HG03095 (cell line): ENCODE measurements at regions not wholly inside any gene's neighbourhood (a gene's known extent, or its start where the extent isn't known, plus 50 kb on each side); places are given as distances from the start of the nearest gene placed in this dataset.
"Not testable (repeated sequence)": the region's sequence is repeated elsewhere in the genome, so short reads cannot be mapped to it uniquely, and the experiment has no call there.

ENCODE experiments used
- ATAC-seq: cut with Tn5 transposase; IDR thresholded peaks from one replicate; pipeline ENCODE4 v1.9.1; 2021; ENCODE audit warnings: moderate library complexity; ENCODE audit not compliant: unreplicated experiment

DNA sequence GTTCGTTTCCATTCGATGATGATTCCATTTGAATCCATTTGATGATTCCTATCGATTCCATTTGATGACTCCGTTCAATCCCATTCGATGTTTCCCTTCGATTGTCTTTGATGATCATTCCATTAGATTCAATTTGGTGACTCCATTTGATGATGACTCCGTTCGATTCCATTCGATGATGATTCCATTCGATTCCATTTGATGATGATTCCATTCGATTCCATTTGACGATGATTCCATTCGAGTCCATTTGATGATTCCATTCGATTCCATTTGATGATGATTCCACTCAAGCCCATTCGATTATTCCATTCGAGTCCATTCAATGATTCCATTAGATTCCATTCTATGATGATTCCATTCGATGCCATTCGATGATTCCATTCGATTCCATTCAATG is 2730.6 kb downstream of the RPIA start:
- ATAC-seq = not testable (repeated sequence)

DNA sequence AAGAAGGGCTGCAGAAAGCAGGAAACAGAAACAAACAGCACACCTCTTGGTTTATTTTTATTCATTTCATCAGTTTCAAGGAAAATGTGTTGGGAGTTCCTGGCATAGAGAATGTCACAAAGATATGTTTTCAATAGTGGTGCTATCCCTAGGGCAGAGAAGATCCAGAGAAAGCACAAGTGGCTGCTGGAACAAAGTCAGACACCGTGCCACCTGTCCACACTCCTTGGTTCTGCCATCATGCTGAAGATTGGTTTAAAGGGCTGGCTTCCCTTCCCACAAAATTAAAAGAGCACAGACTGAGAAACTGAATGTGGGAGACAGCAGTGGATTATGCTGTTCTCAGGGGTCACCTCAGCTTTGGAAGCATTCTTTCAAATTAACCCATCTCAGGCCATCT is 2735.7 kb downstream of the RPIA start:
- not testable (repeated sequence) for ATAC-seq

- ATAC-seq = not testable (repeated sequence)
Measured at GRCh38 chr2:91441932-91442245, 2750.4 kb downstream of the RPIA start.

DNA sequence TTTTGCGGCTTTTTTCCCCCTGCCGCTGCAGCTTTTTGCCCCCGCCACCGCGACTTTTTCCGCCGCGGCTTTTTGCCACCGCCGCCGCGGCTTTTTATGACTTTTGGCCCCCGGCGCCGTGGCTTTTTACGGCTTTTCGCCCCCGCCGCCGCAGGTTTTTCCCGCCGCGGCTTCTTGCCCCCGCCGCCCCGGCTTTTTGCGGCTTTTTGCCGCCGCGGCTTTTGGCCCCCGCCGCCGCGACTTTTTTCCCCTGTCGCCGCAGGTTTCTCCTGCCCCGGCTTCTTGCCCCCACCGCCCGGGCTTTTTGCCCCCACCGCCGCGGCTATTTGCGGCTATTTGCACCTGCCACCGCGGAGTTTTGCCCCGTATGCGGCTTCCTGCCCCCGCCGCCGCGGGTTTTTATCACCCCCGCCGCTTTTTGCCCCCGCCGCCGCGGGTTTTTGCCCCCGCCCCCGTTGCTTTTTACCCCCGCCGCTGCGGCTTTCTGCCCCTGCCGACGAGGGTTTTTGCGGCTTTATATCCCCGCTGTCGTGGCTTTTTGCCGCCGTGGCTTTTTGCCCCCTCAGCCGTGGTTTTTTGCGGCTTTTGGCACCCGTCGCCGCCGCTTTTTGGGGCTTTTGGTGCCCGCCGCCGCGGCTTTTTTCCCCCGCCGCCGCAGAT is 2750.9 kb downstream of the RPIA start:
- no peak for ATAC-seq

- not testable (repeated sequence) for ATAC-seq
Measured at GRCh38 chr2:91442906-91443729, 2751.6 kb downstream of the RPIA start.

GRCh38 chr2:91443730-91444115 is 2752.2 kb downstream of the RPIA start:
- ATAC-seq = not testable (repeated sequence)

- not testable (repeated sequence) for ATAC-seq
Measured at GRCh38 chr2:91445705-91446104, 2754.2 kb downstream of the RPIA start.

GRCh38 chr2:91446489-91446888 is 2755.0 kb downstream of the RPIA start:
- ATAC-seq = not testable (repeated sequence)

- not testable (repeated sequence) for ATAC-seq
Measured at GRCh38 chr2:91446915-91447314, 2755.4 kb downstream of the RPIA start.

DNA sequence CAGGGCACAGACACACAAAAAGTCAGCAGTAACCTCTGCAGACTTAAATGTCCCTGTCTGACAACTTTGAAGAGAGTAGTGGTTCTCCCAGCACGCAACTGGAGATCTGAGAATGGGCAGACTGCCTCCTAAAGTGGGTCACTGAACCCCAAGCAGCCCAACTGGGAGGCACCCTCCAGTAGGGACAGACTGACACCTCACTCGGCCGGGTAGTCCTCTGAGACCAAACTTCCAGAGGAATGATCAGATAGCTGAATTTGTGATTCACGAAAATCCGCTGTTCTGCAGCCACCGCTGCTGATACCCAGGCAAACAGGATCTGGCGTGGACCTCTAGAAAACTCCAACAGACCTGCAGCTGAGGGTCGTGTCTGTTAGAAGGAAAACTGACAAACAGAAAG is 2756.0 kb downstream of the RPIA start:
- ATAC-seq = not testable (repeated sequence)

- ATAC-seq = not testable (repeated sequence)
Measured at GRCh38 chr2:91462292-91462691, 2770.8 kb downstream of the RPIA start.

- not testable (repeated sequence) for ATAC-seq
Measured at GRCh38 chr2:91463007-91463406, 2771.5 kb downstream of the RPIA start.

DNA sequence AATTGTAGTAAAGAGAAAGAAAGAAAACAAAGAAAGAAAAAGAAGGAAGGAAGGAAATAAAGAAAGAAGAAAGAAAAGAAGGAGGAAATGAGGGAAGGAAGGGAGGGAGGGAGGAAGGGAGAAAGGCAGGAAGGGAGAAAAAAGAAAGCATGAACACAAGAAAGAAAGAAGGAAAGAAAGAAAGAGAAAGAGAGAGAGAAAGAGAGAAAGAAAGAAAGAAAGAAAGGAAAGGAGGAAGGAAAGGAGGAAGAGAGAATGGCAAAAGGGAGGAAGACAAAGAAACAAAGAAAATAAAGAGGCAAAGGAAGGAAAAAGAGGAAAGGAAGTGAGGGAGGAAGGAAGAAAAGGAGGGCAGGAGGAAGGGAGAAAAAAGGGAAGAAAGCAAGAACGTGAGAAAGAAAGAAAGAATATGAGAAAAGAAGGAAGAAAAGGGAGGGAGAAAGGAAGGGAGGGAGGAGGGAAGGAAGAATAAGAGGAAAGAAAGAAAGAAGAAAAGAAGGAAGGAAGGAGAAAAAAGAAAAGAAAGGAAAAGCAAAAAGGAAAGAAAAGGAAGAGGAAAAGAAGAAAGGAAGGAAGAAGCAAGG is 2775.4 kb downstream of the RPIA start:
- not testable (repeated sequence) for ATAC-seq

DNA sequence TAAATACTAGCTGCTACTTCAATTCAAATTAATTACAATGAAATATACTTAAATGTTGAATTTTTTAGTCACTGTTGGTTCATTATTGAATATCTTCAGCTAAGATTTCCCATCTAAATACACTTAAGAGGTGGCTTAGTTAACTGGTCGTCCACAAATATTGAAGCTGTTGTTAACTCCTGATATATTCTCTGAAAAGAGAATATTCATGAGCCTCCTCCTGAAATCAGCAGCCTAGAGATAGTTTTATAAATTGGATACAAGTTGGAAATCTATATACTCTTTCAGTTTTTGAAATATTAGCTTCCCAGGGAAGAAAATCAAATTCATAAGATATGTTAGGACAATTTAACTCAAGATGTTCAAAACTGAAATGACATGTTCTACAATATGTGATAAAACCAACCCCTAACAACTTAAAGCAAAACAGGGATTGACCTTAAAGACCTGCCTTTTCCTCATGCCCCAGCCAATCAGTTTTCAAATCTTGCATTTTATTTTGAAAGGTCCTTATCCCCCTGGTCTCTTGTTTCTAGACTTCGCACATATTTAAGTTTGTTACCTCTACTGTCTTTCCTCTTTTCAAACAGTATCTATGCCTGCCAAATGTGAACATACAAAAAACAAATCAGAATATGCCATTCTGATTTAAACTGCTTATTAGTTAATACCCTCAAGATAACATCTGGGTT is 2784.9 kb downstream of the RPIA start:
- ATAC-seq = not testable (repeated sequence)

GRCh38 chr2:91476936-91477246 is 2785.4 kb downstream of the RPIA start:
- not testable (repeated sequence) for ATAC-seq

DNA sequence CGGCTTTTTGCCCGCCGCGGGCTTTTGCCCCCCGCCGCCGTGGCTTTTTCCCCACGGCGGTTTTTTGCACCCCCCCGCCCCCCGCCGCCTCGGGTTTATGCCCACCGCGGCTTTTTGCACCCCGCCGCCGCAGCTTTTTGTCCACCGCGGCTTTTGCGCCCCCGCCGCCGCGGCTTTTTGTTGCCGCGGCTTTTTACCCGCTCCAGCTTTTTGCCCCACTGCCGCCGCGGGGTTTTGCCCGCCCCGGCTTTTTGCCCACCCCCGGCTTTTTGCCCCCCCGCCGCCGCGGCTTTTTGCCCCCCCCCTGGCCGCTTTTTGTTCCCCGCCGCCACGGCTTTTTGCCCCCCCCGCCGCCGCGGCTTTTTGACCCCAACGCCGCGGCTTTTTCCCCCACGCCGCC is 2785.8 kb downstream of the RPIA start:
- ATAC-seq = not testable (repeated sequence)

GRCh38 chr2:91477731-91478672 is 2786.5 kb downstream of the RPIA start:
- ATAC-seq = no peak

GRCh38 chr2:91478851-91479718 is 2787.6 kb downstream of the RPIA start:
- not testable (repeated sequence) for ATAC-seq

DNA sequence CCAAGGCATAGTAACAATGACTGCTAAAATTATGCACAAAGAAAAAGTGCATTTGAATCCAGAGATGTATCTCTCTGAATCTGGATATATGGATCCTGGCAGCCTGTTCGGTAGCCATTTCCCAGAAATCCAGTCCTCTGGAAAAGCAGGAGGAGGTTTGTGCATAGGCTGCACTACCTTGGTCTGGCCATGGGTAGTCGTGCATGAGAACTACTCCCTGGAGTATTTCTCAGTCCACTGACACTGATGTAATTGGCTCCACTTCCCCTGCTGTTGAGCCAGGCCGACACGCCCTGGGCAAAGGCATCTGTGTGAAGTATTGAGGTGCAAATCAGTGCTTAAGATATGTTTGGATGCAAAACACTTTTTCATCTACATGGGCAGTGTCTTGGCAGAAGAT is 2793.8 kb downstream of the RPIA start:
- ATAC-seq = not testable (repeated sequence)
